OCI-LY3 (cell line): ENCODE measurements at regions not wholly inside any gene's neighbourhood (a gene's known extent, or its start where the extent isn't known, plus 50 kb on each side); places are given as distances from the start of the nearest gene placed in this dataset.

Source experiments
- H2AFZ ChIP-seq: fragments of 200-600, 300-600 bp; shearing (Covaris generic); 2 replicates; pipeline ENCODE4 v1.6.0; 2014; ENCODE audit warnings: antibody characterized with exemption, low read depth, low read length
- H3K27ac ChIP-seq: fragments of 200-600, 300-600 bp; sonication (generic); 2 replicates; pipeline ENCODE4 v1.5.1; 2014; ENCODE audit warnings: mild to moderate bottlenecking, low read length, moderate library complexity, mixed read lengths
- H3K27me3 ChIP-seq: fragments of 200-600, 300-600 bp; sonication (generic); 2 replicates; pipeline ENCODE4 v1.6.1; 2014; ENCODE audit warnings: low read depth, low read length, mixed read lengths
- H3K36me3 ChIP-seq: fragments of 200-600, 300-600 bp; sonication (generic); replicated peaks from 2 replicates; pipeline ENCODE3; 2014; ENCODE audit warnings: low read depth, low read length, mixed read lengths
- H3K4me1 ChIP-seq: fragments of 300-600, 200-600 bp; sonication (generic); 2 replicates; pipeline ENCODE4 v1.6.1; 2014; ENCODE audit warnings: low read length, mixed read lengths
- H3K4me2 ChIP-seq: fragments of 200-600, 300-600 bp; sonication (generic); 2 replicates; pipeline ENCODE4 v1.6.1; 2014; ENCODE audit warnings: low read length, mixed read lengths
- H3K4me3 ChIP-seq: fragments of 300-600, 200-600 bp; sonication (generic); 2 replicates; pipeline ENCODE4 v1.5.1; 2014; ENCODE audit warnings: antibody characterized with exemption, mild to moderate bottlenecking, low read length, moderate library complexity
- H3K79me2 ChIP-seq: fragments of 300-600, 200-600 bp; shearing (Covaris generic); 2 replicates; pipeline ENCODE4 v1.6.1; 2014; ENCODE audit warnings: mild to moderate bottlenecking, low read length, mixed read lengths
- H3K9ac ChIP-seq: fragments of 300-600, 200-600 bp; shearing (Covaris generic); 2 replicates; pipeline ENCODE4 v1.6.0; 2014; ENCODE audit warnings: mild to moderate bottlenecking, low read length, moderate library complexity
- H3K9me3 ChIP-seq: fragments of 200-600, 300-600 bp; shearing (Covaris generic); 2 replicates; pipeline ENCODE4 v1.6.1; 2014; ENCODE audit warnings: low read length, mixed read lengths; ENCODE audit not compliant: insufficient read depth
- H4K20me1 ChIP-seq: fragments of 200-600, 300-600 bp; sonication (generic); 2 replicates; pipeline ENCODE4 v1.6.1; 2016; ENCODE audit warnings: low read length, mixed read lengths; ENCODE audit not compliant: insufficient read depth
- CTCF ChIP-seq: fragments of 200-600, 300-600 bp; sonication (generic); IDR thresholded peaks from 2 replicates; pipeline ENCODE4 v1.5.1; 2014; ENCODE audit warnings: antibody characterized with exemption, low read length, low read depth
- EZH2phosphoT487 ChIP-seq: fragments of 200-600 bp; shearing (Covaris generic); IDR thresholded peaks from 2 replicates; pipeline ENCODE4 v1.6.1; 2018; ENCODE audit warnings: antibody characterized with exemption, mixed run types, low read depth

- Histone ChIP-seq H2AFZ (no peak overlapping the region), H3K36me3 (no peaks in the 10 kb centered on the region), H3K9ac (no peak overlapping the region), H3K27ac (no peak overlapping the region), H3K4me2 (no peak overlapping the region), H3K4me3 (no peak overlapping the region), H3K27me3 (no peaks in the 10 kb centered on the region), H3K79me2 (no peaks in the 10 kb centered on the region), H4K20me1 (no peaks in the 10 kb centered on the region), H3K4me1 (peaks cover 41% of the 10 kb centered on the region), H3K9me3 (no peaks in the 10 kb centered on the region)
- TF ChIP-seq CTCF (no peak), EZH2phosphoT487 (no peak)
Measured at GRCh38 chr18:34320267-34320666, 95.6 kb upstream of the NOL4 start.

GRCh38 chr18:34321066-34321465 lies 96.4 kb upstream of the NOL4 start:
- Histone ChIP-seq H3K4me3 (no peak overlapping the region), H3K27ac (peak overlapping the region; percentile 24; the same call in 1 of the 2 replicates), H2AFZ (no peak overlapping the region), H3K27me3 (no peaks in the 10 kb centered on the region), H3K4me1 (peaks cover 41% of the 10 kb centered on the region), H3K9me3 (no peaks in the 10 kb centered on the region), H4K20me1 (no peaks in the 10 kb centered on the region), H3K9ac (no peak overlapping the region), H3K36me3 (no peaks in the 10 kb centered on the region), H3K79me2 (no peaks in the 10 kb centered on the region), H3K4me2 (peak overlapping the region; percentile 89)
- no peak for TF ChIP-seq CTCF
- TF ChIP-seq EZH2phosphoT487: no peak

GRCh38 chr18:34322365-34323289 lies 97.9 kb upstream of the NOL4 start:
- Histone ChIP-seq H3K36me3 (no peaks in the 10 kb centered on the region), H4K20me1 (no peaks in the 10 kb centered on the region), H3K27me3 (no peaks in the 10 kb centered on the region), H3K4me1 (peaks cover 41% of the 10 kb centered on the region), H3K4me2 (peak overlapping the region; percentile 89), H3K9me3 (0 out of 2 replicates have a peak, but pooled peaks cover 6% of the 10 kb centered on the region), H3K4me3 (peak overlapping the region; percentile 70), H3K79me2 (no peaks in the 10 kb centered on the region), H3K9ac (peak overlapping the region; percentile 45), H3K27ac (peak overlapping the region; percentile 41), H2AFZ (peak overlapping the region; percentile 94)
- TF ChIP-seq CTCF: peak; percentile 95
- no peak for TF ChIP-seq EZH2phosphoT487

- TF ChIP-seq EZH2phosphoT487 (no peak), CTCF (no peak)
- Histone ChIP-seq H3K4me3 (no peak overlapping the region), H2AFZ (no peak overlapping the region)
Measured at GRCh38 chr18:34329840-34330239, 105.1 kb upstream of the NOL4 start.

More at GRCh38 chr18:34329840-34330239, 105.1 kb upstream of the NOL4 start:
- H3K36me3 ChIP-seq: no peaks in the 10 kb centered on the region
- H4K20me1 ChIP-seq: no peaks in the 10 kb centered on the region
- H3K9ac ChIP-seq: no peak overlapping the region
- H3K9me3 ChIP-seq: 0 out of 2 replicates have a peak, but pooled peaks cover 6% of the 10 kb centered on the region
- H3K27ac ChIP-seq: no peak overlapping the region
- no peaks in the 10 kb centered on the region for H3K4me1 ChIP-seq
- H3K27me3 ChIP-seq: no peaks in the 10 kb centered on the region
- H3K4me2 ChIP-seq: no peak overlapping the region
- H3K79me2 ChIP-seq: no peaks in the 10 kb centered on the region
